ENCODE measurements at regions not wholly inside any gene's neighbourhood (a gene's known extent, or its start where the extent isn't known, plus 50 kb on each side); places are given as distances from the start of the nearest gene placed in this dataset.

GRCh38 chr6:166691199-166691598 is 64.1 kb upstream of the RPS6KA2 start:
- TF ChIP-seq POLR2A (IDR thresholded peaks at IDR 0.05) (no peak), CTCF (IDR thresholded peaks at IDR 0.05) (no peak)
